ENCODE measurements at regions not wholly inside any gene's neighbourhood (a gene's known extent, or its start where the extent isn't known, plus 50 kb on each side); places are given as distances from the start of the nearest gene placed in this dataset.

DNA sequence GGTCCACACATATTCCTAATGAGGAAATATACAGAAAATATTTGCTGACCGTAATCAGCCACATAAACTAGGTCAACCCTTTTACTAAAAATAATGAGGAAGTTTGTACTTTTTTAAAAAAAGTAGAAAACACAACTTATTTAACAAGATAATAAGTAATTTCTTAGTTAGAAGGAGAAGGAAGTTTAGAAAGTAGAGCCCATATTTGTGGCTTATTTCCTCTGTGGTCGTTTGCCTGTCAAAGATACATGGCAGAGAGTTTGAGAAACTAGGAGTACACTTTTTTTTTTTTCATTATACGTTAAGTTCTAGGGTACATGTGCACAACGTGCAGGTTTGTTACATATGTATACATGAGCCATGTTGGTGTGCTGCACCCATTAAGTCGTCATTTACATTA is 1205.2 kb upstream of the MIR17HG start:
- BruUV-seq (replicated peaks), result no TSS peak
- POLR2A ChIA-PET, result no interaction called here
- no peaks in the 10 kb centered on the region for H3K9me3 ChIP-seq (replicated peaks; ENCODE audit: control insufficient read depth, insufficient read depth, low read depth, low read length)
- DNase-seq (ENCODE audit: extremely low read depth in 1 of 4, low spot score in 3 of 4) (no peak), FAIRE-seq (no peak), ATAC-seq (no peak)
- TF ChIP-seq ZNF699 (CRISPR knock-in tag; IDR thresholded peaks at IDR 0.05; ENCODE audit: insufficient replicate concordance) (peak; percentile 67), POLR2AphosphoS2 (IDR thresholded peaks at IDR 0.05; ENCODE audit: low read length) (no peak)
- WGBS (ENCODE audit: insufficient coverage, low coverage, missing lambda C conversion rate), result under 1% methylated on average over 5 of the region's 5 CpGs
- no peak overlapping the region for H3K4me3 ChIP-seq
- CTCF ChIA-PET (ENCODE audit: low intra/inter-chr PET ratio), result no interaction called here
- no peaks in the 10 kb centered on the region for H3K4me1 ChIP-seq (replicated peaks in 1 of 2; ENCODE audit: control insufficient read depth in 2 of 2, insufficient read depth in 2 of 2, low read length in 2 of 2)
- no peaks in the 10 kb centered on the region for H4K20me1 ChIP-seq (replicated peaks; ENCODE audit: control insufficient read depth, insufficient read depth, low read length)
- H3K79me2 ChIP-seq (ENCODE audit: control insufficient read depth, insufficient read depth, low read length), result no peaks in the 10 kb centered on the region
- no peak overlapping the region for H3K27ac ChIP-seq (ENCODE audit: extremely low read depth, low read depth, low read length)
- H3K36me3 ChIP-seq (ENCODE audit: control insufficient read depth, insufficient read depth, low read length), result no peaks in the 10 kb centered on the region
- in situ Hi-C loops (cut with MboI), result no loop called here
- intact Hi-C loops (cut with micrococcal nuclease), result no loop called here
- no peak overlapping the region for H2AFZ ChIP-seq (ENCODE audit: low read depth, low read length)
- H3K9ac ChIP-seq (ENCODE audit: insufficient read depth in 1 of 2, low read depth in 2 of 2, low read length in 2 of 2), result no peak overlapping the region
- H3K27me3 ChIP-seq (ENCODE audit: control insufficient read depth in 2 of 2, insufficient read depth in 2 of 2, low read length in 2 of 2), result no peaks in the 10 kb centered on the region
- no peaks in the 10 kb centered on the region for H3K9me1 ChIP-seq (ENCODE audit: control insufficient read depth, insufficient read depth, low read length)
- H3K4me2 ChIP-seq (ENCODE audit: insufficient read depth, low read length), result no peak overlapping the region

DNA sequence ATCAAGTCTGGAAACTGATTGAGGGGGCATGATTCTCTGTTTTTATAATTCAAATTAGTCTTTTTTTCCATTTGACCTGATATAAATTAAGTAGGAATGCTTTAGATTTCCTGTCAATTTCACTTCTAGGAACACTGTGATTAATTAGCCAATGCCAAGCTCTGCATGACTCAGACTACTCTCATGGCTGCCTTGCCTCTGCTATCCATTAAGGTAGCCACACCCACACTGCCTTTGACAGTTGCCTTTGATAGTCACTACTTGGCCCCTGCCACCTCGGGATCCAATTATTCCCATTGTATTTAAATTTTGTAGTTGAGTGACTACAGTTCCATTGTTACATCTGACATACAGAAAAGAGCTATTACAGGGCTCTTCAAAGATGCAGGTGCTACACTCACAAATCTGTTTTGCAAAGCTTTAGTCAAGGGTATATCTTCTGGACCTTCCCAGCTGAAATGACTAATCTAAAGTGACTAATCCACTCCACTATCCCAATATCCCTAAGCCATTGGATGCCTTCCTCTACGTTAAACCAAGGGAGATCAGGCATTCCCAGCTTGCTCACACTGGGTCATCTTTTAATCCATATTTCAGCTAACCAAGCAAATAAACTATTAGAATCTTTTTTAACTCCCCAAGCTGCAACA is 1193.1 kb upstream of the MIR17HG start:
- ChIA-PET POLR2A (no interaction called here), CTCF (ENCODE audit: low intra/inter-chr PET ratio) (no interaction called here)
- Histone ChIP-seq H4K20me1 (replicated peaks; ENCODE audit: control insufficient read depth, insufficient read depth, low read length) (no peaks in the 10 kb centered on the region), H3K27me3 (ENCODE audit: control insufficient read depth in 2 of 2, insufficient read depth in 2 of 2, low read length in 2 of 2) (no peaks in the 10 kb centered on the region), H3K4me2 (ENCODE audit: insufficient read depth, low read length) (no peak overlapping the region), H3K36me3 (ENCODE audit: control insufficient read depth, insufficient read depth, low read length) (no peaks in the 10 kb centered on the region), H3K27ac (ENCODE audit: extremely low read depth, low read depth, low read length) (no peak overlapping the region), H3K4me1 (replicated peaks in 1 of 2; ENCODE audit: control insufficient read depth in 2 of 2, insufficient read depth in 2 of 2, low read length in 2 of 2) (no peaks in the 10 kb centered on the region), H2AFZ (ENCODE audit: low read depth, low read length) (no peak overlapping the region), H3K9me3 (replicated peaks; ENCODE audit: control insufficient read depth, insufficient read depth, low read depth, low read length) (peaks cover 4% of the 10 kb centered on the region; the same call in 1 of the 2 replicates), H3K79me2 (ENCODE audit: control insufficient read depth, insufficient read depth, low read length) (no peaks in the 10 kb centered on the region), H3K9ac (ENCODE audit: insufficient read depth in 1 of 2, low read depth in 2 of 2, low read length in 2 of 2) (no peak overlapping the region), H3K4me3 (no peak overlapping the region), H3K9me1 (ENCODE audit: control insufficient read depth, insufficient read depth, low read length) (no peaks in the 10 kb centered on the region)
- ATAC-seq, result no peak
- no peak for DNase-seq (ENCODE audit: extremely low read depth in 1 of 4, low spot score in 3 of 4)
- in situ Hi-C loops (cut with MboI), result no loop called here
- FAIRE-seq, result no peak
- under 1% methylated on average over 2 of the region's 2 CpGs for WGBS (ENCODE audit: insufficient coverage, low coverage, missing lambda C conversion rate)
- BruUV-seq (replicated peaks), result no TSS peak
- no peak for TF ChIP-seq TFAP4 (CRISPR knock-in tag; IDR thresholded peaks at IDR 0.05; ENCODE audit: borderline replicate concordance)
- TF ChIP-seq ATF2 (CRISPR knock-in tag; IDR thresholded peaks at IDR 0.05), result 0 out of 2 replicates have a peak, but pooled peaks have one; percentile 10
- no peak for TF ChIP-seq CC2D1A (IDR thresholded peaks at IDR 0.05)
- intact Hi-C loops (cut with micrococcal nuclease), result no loop called here

All from K562 (cell line).